ENCODE measurements at regions not wholly inside any gene's neighbourhood (a gene's known extent, or its start where the extent isn't known, plus 50 kb on each side); places are given as distances from the start of the nearest gene placed in this dataset.

DNA sequence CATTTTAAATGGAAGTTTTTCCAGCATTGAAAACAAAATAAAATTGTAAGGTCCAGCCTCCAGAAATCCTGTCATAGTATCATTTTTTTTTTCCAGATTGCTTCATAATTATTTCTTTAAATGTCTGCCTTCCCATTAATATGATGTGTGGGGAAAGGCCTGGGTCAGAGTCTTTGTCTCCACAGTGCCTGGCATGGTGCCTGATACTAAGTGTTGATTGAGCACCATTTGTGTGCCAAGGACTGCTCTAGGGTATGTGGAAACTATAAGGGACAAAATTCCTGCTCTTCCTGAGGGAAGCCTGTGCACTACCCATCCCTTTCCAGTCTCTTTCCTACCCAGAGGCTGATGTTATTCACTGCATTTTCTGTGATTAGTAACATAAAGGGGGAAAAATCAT, 53.1 kb upstream of the BEND4 start:
- DNase-seq: peak in 2 of 3 donors; percentile 13 to 16

DNA sequence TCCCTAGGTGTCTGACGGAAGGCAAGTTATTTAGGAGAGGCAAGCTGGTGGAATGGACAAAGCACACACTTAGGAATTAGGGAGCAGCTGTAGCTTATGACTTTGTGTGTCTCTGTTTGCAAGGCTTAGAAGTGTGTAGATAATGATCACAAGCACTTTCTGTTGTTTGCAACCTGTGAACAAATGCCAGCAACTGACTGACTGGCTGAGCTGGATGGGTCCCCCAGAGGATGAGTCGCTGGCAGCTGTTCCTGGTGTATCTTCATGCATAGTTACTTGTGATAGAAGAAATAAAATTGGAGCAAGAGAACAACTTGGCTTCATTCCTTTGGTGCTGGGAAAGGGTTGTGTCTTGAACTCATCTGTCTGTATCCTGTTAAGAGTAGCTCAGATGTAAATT, 64.2 kb upstream of the BEND4 start:
- Histone ChIP-seq H3K9ac (ENCODE audit: insufficient read depth in 1 of 2, low read length in 2 of 2) (no peak overlapping the region), H3K9me3 (ENCODE audit: control insufficient read depth in 4 of 4, insufficient read depth in 3 of 4, low read length in 3 of 4) (no peaks in the 10 kb centered on the region), H3K4me1 (ENCODE audit: control insufficient read depth in 5 of 5, insufficient read depth in 5 of 5, low read length in 5 of 5) (no peaks in the 10 kb centered on the region), H3K27ac (ENCODE audit: low read depth in 1 of 2, low read length in 1 of 2) (no peak overlapping the region), H3K36me3 (ENCODE audit: control insufficient read depth in 4 of 4, insufficient read depth in 4 of 4, low read length in 4 of 4) (no peaks in the 10 kb centered on the region), H3K4me3 (no peak overlapping the region), H3K27me3 (ENCODE audit: control insufficient read depth in 3 of 3, insufficient read depth in 3 of 3, low read length in 2 of 3) (no peaks in the 10 kb centered on the region)
- 77 to 93% methylated on average over 2 of the region's 2 CpGs for WGBS, 2 donors
- TF ChIP-seq, protein P1, sequence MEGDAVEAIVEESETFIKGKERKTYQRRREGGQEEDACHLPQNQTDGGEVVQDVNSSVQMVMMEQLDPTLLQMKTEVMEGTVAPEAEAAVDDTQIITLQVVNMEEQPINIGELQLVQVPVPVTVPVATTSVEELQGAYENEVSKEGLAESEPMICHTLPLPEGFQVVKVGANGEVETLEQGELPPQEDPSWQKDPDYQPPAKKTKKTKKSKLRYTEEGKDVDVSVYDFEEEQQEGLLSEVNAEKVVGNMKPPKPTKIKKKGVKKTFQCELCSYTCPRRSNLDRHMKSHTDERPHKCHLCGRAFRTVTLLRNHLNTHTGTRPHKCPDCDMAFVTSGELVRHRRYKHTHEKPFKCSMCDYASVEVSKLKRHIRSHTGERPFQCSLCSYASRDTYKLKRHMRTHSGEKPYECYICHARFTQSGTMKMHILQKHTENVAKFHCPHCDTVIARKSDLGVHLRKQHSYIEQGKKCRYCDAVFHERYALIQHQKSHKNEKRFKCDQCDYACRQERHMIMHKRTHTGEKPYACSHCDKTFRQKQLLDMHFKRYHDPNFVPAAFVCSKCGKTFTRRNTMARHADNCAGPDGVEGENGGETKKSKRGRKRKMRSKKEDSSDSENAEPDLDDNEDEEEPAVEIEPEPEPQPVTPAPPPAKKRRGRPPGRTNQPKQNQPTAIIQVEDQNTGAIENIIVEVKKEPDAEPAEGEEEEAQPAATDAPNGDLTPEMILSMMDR (IDR thresholded peaks at IDR 0.05; ENCODE audit: control extremely low read depth, extremely low read depth): no peak
- DNase-seq (no peak), ATAC-seq (ENCODE audit: insufficient read depth, low FRiP score) (no peak)

More for the DNA sequence above, 53.1 kb upstream of the BEND4 start:
- Histone ChIP-seq H3K9me3 (ENCODE audit: control insufficient read depth in 4 of 4, insufficient read depth in 3 of 4, low read length in 3 of 4) (no peaks in the 10 kb centered on the region), H3K4me3 (no peak overlapping the region), H3K36me3 (ENCODE audit: control insufficient read depth in 4 of 4, insufficient read depth in 4 of 4, low read length in 4 of 4) (no peaks in the 10 kb centered on the region), H3K4me1 (ENCODE audit: control insufficient read depth in 5 of 5, insufficient read depth in 5 of 5, low read length in 5 of 5) (no peaks in the 10 kb centered on the region), H3K9ac (ENCODE audit: insufficient read depth in 1 of 2, low read length in 2 of 2) (no peak overlapping the region), H3K27ac (ENCODE audit: low read depth in 1 of 2, low read length in 1 of 2) (no peak overlapping the region), H3K27me3 (ENCODE audit: control insufficient read depth in 3 of 3, insufficient read depth in 3 of 3, low read length in 2 of 3) (no peaks in the 10 kb centered on the region)
- no peak for ATAC-seq (ENCODE audit: insufficient read depth, low FRiP score)
- TF ChIP-seq, protein P1 (IDR thresholded peaks at IDR 0.05; ENCODE audit: control extremely low read depth, extremely low read depth): no peak

DNA sequence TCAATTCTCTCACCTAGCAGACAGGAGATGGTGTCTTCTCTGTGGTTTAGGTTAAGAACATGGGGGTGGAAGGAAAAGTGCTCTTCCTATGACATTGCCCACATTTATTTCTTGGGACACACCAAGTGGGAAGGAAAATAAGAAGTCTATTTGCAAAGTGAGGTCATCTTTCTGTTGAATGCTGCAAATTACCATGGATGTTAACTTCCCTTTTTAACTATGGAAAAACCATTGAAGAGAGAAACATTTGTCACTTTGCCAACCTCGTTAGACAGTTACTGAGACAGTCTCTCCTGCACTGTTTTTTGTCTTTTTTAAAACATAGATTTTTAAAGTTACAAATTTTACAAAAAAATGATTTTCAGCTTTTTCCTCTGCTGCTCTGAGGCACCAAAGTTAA, 72.8 kb upstream of the BEND4 start:
- peaks cover 0 to 3% (median 0%) of the 10 kb centered on the region in 3 donors for H3K27me3 ChIP-seq (ENCODE audit: control insufficient read depth in 3 of 3, insufficient read depth in 3 of 3, low read length in 2 of 3)

DNA sequence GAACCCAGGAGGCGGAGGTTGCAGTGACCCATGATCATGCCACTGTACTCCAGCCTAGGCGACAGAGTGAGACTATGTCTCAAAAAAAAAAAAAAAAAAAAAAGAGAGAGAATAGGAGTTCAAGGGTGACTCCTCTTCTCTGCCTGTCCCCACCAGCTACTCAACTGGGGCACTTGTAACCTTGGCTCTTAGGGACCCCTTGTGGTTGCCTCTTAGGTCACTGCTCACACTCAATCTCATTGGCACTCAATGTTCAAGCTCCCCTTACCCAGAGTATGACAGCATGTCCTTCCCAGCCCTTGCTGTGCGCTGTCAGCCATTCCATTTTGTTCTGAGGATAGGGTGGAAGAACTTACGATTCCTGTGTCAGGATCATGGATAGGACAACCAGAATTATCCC, 82.4 kb upstream of the BEND4 start:
- ATAC-seq (ENCODE audit: insufficient read depth, low FRiP score): no peak
- no peak overlapping the region for H3K27ac ChIP-seq (ENCODE audit: low read depth in 1 of 2, low read length in 1 of 2)
- H3K9ac ChIP-seq (ENCODE audit: insufficient read depth in 1 of 2, low read length in 2 of 2): no peak overlapping the region
- DNase-seq: no peak
- no peaks in the 10 kb centered on the region for H3K36me3 ChIP-seq (ENCODE audit: control insufficient read depth in 4 of 4, insufficient read depth in 4 of 4, low read length in 4 of 4)
- H3K4me1 ChIP-seq (ENCODE audit: control insufficient read depth in 5 of 5, insufficient read depth in 5 of 5, low read length in 5 of 5): no peaks in the 10 kb centered on the region
- peaks cover 0 to 2% (median 0%) of the 10 kb centered on the region in 4 donors for H3K9me3 ChIP-seq (ENCODE audit: control insufficient read depth in 4 of 4, insufficient read depth in 3 of 4, low read length in 3 of 4)
- WGBS, 2 donors: 94 to 95% methylated on average over 4 of the region's 4 CpGs
- TF ChIP-seq, protein P1 (IDR thresholded peaks at IDR 0.05; ENCODE audit: control extremely low read depth, extremely low read depth): no peak
- H3K4me3 ChIP-seq: no peak overlapping the region
- no peaks in the 10 kb centered on the region for H3K27me3 ChIP-seq (ENCODE audit: control insufficient read depth in 3 of 3, insufficient read depth in 3 of 3, low read length in 2 of 3)

More for the DNA sequence above, 72.8 kb upstream of the BEND4 start:
- DNase-seq: no peak
- 41 to 45% methylated on average over 1 of the region's 1 CpG for WGBS, 2 donors
- no peak overlapping the region for H3K27ac ChIP-seq (ENCODE audit: low read depth in 1 of 2, low read length in 1 of 2)
- no peak for ATAC-seq (ENCODE audit: insufficient read depth, low FRiP score)
- no peaks in the 10 kb centered on the region for H3K4me1 ChIP-seq (ENCODE audit: control insufficient read depth in 5 of 5, insufficient read depth in 5 of 5, low read length in 5 of 5)
- TF ChIP-seq, protein P1 (IDR thresholded peaks at IDR 0.05; ENCODE audit: control extremely low read depth, extremely low read depth): no peak
- H3K4me3 ChIP-seq: no peak overlapping the region
- H3K9me3 ChIP-seq (ENCODE audit: control insufficient read depth in 4 of 4, insufficient read depth in 3 of 4, low read length in 3 of 4): peaks cover 0 to 2% (median 0%) of the 10 kb centered on the region in 4 donors
- no peaks in the 10 kb centered on the region for H3K36me3 ChIP-seq (ENCODE audit: control insufficient read depth in 4 of 4, insufficient read depth in 4 of 4, low read length in 4 of 4)
- no peak overlapping the region for H3K9ac ChIP-seq (ENCODE audit: insufficient read depth in 1 of 2, low read length in 2 of 2)
